HCT116 (cell line): ENCODE measurements at regions not wholly inside any gene's neighbourhood (a gene's known extent, or its start where the extent isn't known, plus 50 kb on each side); places are given as distances from the start of the nearest gene placed in this dataset.
A peak's percentile ranks its signal among the peaks of the same experiment; 100 is the strongest.

Experiments
- ATAC-seq: fragments of 200-7000 bp; cut with Tn5 transposase; 2 replicates; pipeline ENCODE4 v1.9.1; 2020; ENCODE audit warnings: mild to moderate bottlenecking, moderate library complexity
- BruUV-seq: library from RNA; stranded (reverse); fragments of 400-500 nt; replicated peaks from 2 replicates; lab custom pipeline; 2021; lab: Mats Ljungman, UMichigan
- CTCF ChIA-PET: fragments of 300-600 bp; sonication (Branson Sonifier 250); formaldehyde crosslinking; loops from one replicate; lab custom pipeline; 2021; ENCODE audit warnings: antibody characterized with exemption; lab: Charles Lee
- POLR2A ChIA-PET: fragments of 300-600, 350-600 bp; sonication (Branson Sonifier 250); formaldehyde crosslinking; loops from one replicate; lab custom pipeline; 2021; ENCODE audit warnings: antibody characterized with exemption; lab: Charles Lee
- RAD21 ChIA-PET, 2 experiments: fragments of 300-600 bp; sonication (Branson Sonifier 250); formaldehyde crosslinking; loops; one replicate each; lab custom pipeline; 2023; ENCODE audit warnings: low total read pairs in 2 of 2; ENCODE audit not compliant: uncharacterized antibody in 2 of 2, unreplicated experiment in 2 of 2, low non-redundant PET in 1 of 2; lab: Charles Lee
- DNase-seq: peaks from one replicate; pipeline ENCODE4 v3.0.0-alpha.2; 2010; ENCODE audit warnings: low read depth, low spot score
- H2AFZ ChIP-seq: fragments of 200-600 bp; shearing (Covaris generic), sonication (generic); 2 replicates; pipeline ENCODE4 v1.6.1; 2017; ENCODE audit warnings: low read depth, mixed run types, mixed read lengths, antibody characterized with exemption, low read length; ENCODE audit not compliant: poor library complexity, severe bottlenecking
- H3K27ac ChIP-seq: 2 replicates; pipeline ENCODE4 v1.5.1; 2012; ENCODE audit warnings: low read depth, low read length
- H3K27me3 ChIP-seq: fragments of 200-600 bp; sonication (generic); 2 replicates; pipeline ENCODE4 v1.6.1; 2016; ENCODE audit warnings: mixed run types, low read length, mixed read lengths; ENCODE audit not compliant: insufficient read depth
- H3K36me3 ChIP-seq, 2 experiments: fragments of 200-500 bp in 1 of 2; fragments of 200-600 bp in 1 of 2; sonication (Bioruptor generic) in 1 of 2; sonication (generic) in 1 of 2; 2 replicates each; pipeline versions ENCODE4 v1.5.1 to v1.6.1; 2014 to 2016; ENCODE audit warnings: low read length in 2 of 2, inconsistent platforms in 1 of 2, mixed read lengths in 1 of 2, mixed run types in 1 of 2; ENCODE audit not compliant: insufficient read depth in 2 of 2, control insufficient read depth in 1 of 2
- H3K4me1 ChIP-seq, 2 experiments: fragments of 200-600 bp in 1 of 2; sonication (generic) in 1 of 2; 2 replicates each; pipeline versions ENCODE4 v1.5.1 to v1.6.1; 2012 to 2017; ENCODE audit warnings: low read length in 2 of 2, inconsistent platforms in 1 of 2, mild to moderate bottlenecking in 1 of 2, mixed read lengths in 1 of 2, mixed run types in 1 of 2, moderate library complexity in 1 of 2; ENCODE audit not compliant: insufficient read depth in 2 of 2, control insufficient read depth in 1 of 2
- H3K4me2 ChIP-seq: fragments of 200-600 bp; sonication (generic); 2 replicates; pipeline ENCODE4 v1.6.1; 2017; ENCODE audit warnings: mixed run types, low read length, mixed read lengths
- H3K4me3 ChIP-seq, 2 experiments: fragments of 200-600 bp in 1 of 2; sonication (generic) in 1 of 2; replicated peaks in 1 of 2; 2 replicates each; pipeline ENCODE4 v1.5.1; 2011 to 2016; ENCODE audit warnings: low read length in 2 of 2, control low read depth in 1 of 2, low read depth in 1 of 2, mild to moderate bottlenecking in 1 of 2, mixed read lengths in 1 of 2, mixed run types in 1 of 2
- H3K79me2 ChIP-seq: fragments of 200-600 bp; sonication (generic); 2 replicates; pipeline ENCODE4 v1.6.1; 2017; ENCODE audit warnings: mild to moderate bottlenecking, mixed run types, low read length, moderate library complexity, mixed read lengths; ENCODE audit not compliant: insufficient read depth
- H3K9ac ChIP-seq: fragments of 200-600 bp; sonication (generic); 2 replicates; pipeline ENCODE4 v1.6.1; 2016; ENCODE audit warnings: low read length, mixed read lengths
- H3K9me2 ChIP-seq: fragments of 200-600 bp; sonication (generic), shearing (Covaris generic); 2 replicates; pipeline ENCODE4 v1.6.1; 2017; ENCODE audit warnings: mixed run types, mild to moderate bottlenecking, moderate library complexity; ENCODE audit not compliant: insufficient read depth
- H3K9me3 ChIP-seq, 2 experiments: fragments of 200-500 bp in 1 of 2; fragments of 200-600 bp in 1 of 2; sonication (Bioruptor generic) in 1 of 2; sonication (generic) in 1 of 2; 2 replicates each; pipeline ENCODE4 v1.6.1; 2014 to 2017; ENCODE audit warnings: low read length in 2 of 2, mixed read lengths in 2 of 2, inconsistent platforms in 1 of 2, low read depth in 1 of 2, mild to moderate bottlenecking in 1 of 2, mixed run types in 1 of 2, moderate library complexity in 1 of 2; ENCODE audit not compliant: control insufficient read depth in 1 of 2, insufficient read depth in 1 of 2
- H4K20me1 ChIP-seq: fragments of 200-600 bp; sonication (generic), shearing (Covaris generic); 2 replicates; pipeline ENCODE4 v1.6.1; 2017; ENCODE audit warnings: mixed run types, mild to moderate bottlenecking, moderate library complexity; ENCODE audit not compliant: insufficient read depth
- ATF3 ChIP-seq: IDR thresholded peaks from 2 replicates; pipeline ENCODE4 v1.6.1; 2012
- CEBPB ChIP-seq: IDR thresholded peaks from 2 replicates; pipeline ENCODE4 v1.6.1; 2012; ENCODE audit warnings: low read depth
- CTCF ChIP-seq, 3 experiments: fragments of 200-600 bp in 1 of 3; sonication (generic) in 1 of 3; IDR thresholded peaks in 2 of 3; conservative IDR thresholded peaks in 1 of 3; 2 replicates each; pipeline ENCODE4 v1.5.1; 2012 to 2017; ENCODE audit warnings: low read depth in 2 of 3, low read length in 2 of 3, antibody characterized with exemption in 1 of 3, borderline replicate concordance in 1 of 3, control low read depth in 1 of 3, mild to moderate bottlenecking in 1 of 3, mixed read lengths in 1 of 3, mixed run types in 1 of 3, moderate library complexity in 1 of 3; ENCODE audit not compliant: insufficient read depth in 1 of 3
- EGR1 ChIP-seq: IDR thresholded peaks from 2 replicates; pipeline ENCODE4 v1.6.1; 2012; ENCODE audit warnings: low read depth
- ELF1 ChIP-seq: IDR thresholded peaks from 2 replicates; pipeline ENCODE4 v1.6.1; 2012; ENCODE audit warnings: low read depth, borderline replicate concordance
- EZH2phosphoT487 ChIP-seq: fragments of 200-600 bp; IDR thresholded peaks from 2 replicates; pipeline ENCODE4 v1.6.1; 2018; ENCODE audit warnings: antibody characterized with exemption, borderline replicate concordance
- FOSL1 ChIP-seq: IDR thresholded peaks from 2 replicates; pipeline ENCODE4 v1.6.1; 2012; ENCODE audit warnings: low read depth
- POLR2A ChIP-seq: IDR thresholded peaks from 2 replicates; pipeline ENCODE4 v1.7.0; 2011; ENCODE audit warnings: borderline replicate concordance; ENCODE audit not compliant: insufficient read depth, insufficient read length; ENCODE audit errors: extremely low read depth
- RAD21 ChIP-seq: IDR thresholded peaks from 2 replicates; pipeline ENCODE4 v1.6.1; 2012; ENCODE audit warnings: low read depth, mild to moderate bottlenecking
- SP1 ChIP-seq: IDR thresholded peaks from 2 replicates; pipeline ENCODE4 v1.6.1; 2012; ENCODE audit warnings: low read depth
- SRF ChIP-seq: IDR thresholded peaks from 2 replicates; pipeline ENCODE4 v1.6.1; 2012; ENCODE audit warnings: low read depth
- ZFX ChIP-seq: fragments of 450-650 bp; IDR thresholded peaks from 2 replicates; pipeline ENCODE4 v1.6.1; 2017
- ZNF274 ChIP-seq: fragments of 200-500 bp; sonication (Bioruptor generic); IDR thresholded peaks from 2 replicates; pipeline ENCODE4 v1.6.1; 2014; ENCODE audit warnings: mild to moderate bottlenecking, low read depth, low read length, inconsistent platforms
- intact Hi-C: fragments of 100-400 bp; cut with micrococcal nuclease; formaldehyde crosslinking; loops from 2 replicates; pipeline ENCODE4 v1.10.0; 2022

- H3K9me3 ChIP-seq, result peaks cover 0 to 7% of the 10 kb centered on the region in 2 experiments; a peak in 2 of 4 replicates
- no peak overlapping the region for H3K4me3 ChIP-seq
- ChIA-PET CTCF (no interaction called here), RAD21 (no interaction called here), POLR2A (no interaction called here)
- intact Hi-C loops, result no loop called here
- no peaks in the 10 kb centered on the region; the same call in 1 of the 2 replicates for H4K20me1 ChIP-seq
- DNase-seq (no peak), ATAC-seq (no peak)
- H3K27ac ChIP-seq, result no peak overlapping the region
- no peak overlapping the region for H3K9ac ChIP-seq
- no peaks in the 10 kb centered on the region for H3K79me2 ChIP-seq
- no peaks in the 10 kb centered on the region for H3K9me2 ChIP-seq
- BruUV-seq, result no TSS peak
- no peaks in the 10 kb centered on the region for H3K4me1 ChIP-seq
- peak in 2 of 3 experiments; percentile 14 to 28; a peak in 3 of 6 replicates for TF ChIP-seq CTCF (IDR thresholded peaks at IDR 0.05 in 2 of 3, conservative IDR thresholded peaks at IDR 0.05 in 1 of 3; ENCODE audit: borderline replicate concordance in 1 of 3, insufficient read depth in 1 of 3, low read depth in 2 of 3, low read length in 2 of 3)
- no peak for TF ChIP-seq FOSL1
- no peak for TF ChIP-seq ZNF274
- TF ChIP-seq EGR1, result no peak
- H3K36me3 ChIP-seq, result no peaks in the 10 kb centered on the region
- H3K4me2 ChIP-seq, result no peak overlapping the region
- H2AFZ ChIP-seq, result no peak overlapping the region
- H3K27me3 ChIP-seq, result no peaks in the 10 kb centered on the region
Measured at GRCh38 chr11:98260983-98261382, 759.8 kb upstream of the CNTN5 start.

GRCh38 chr11:98277251-98277912, 743.4 kb upstream of the CNTN5 start:
- Histone ChIP-seq H3K36me3 (no peaks in the 10 kb centered on the region), H3K27me3 (no peaks in the 10 kb centered on the region), H3K9me3 (peaks cover 0 to 3% of the 10 kb centered on the region in 2 experiments; a peak in 1 of 4 replicates), H3K9ac (no peak overlapping the region), H3K27ac (no peak overlapping the region), H3K4me1 (no peaks in the 10 kb centered on the region), H3K4me2 (no peak overlapping the region), H3K79me2 (no peaks in the 10 kb centered on the region), H2AFZ (no peak overlapping the region), H4K20me1 (no peaks in the 10 kb centered on the region)
- ChIA-PET POLR2A (no interaction called here), CTCF (no interaction called here), RAD21 (no interaction called here)
- ATAC-seq, result no peak
- no TSS peak for BruUV-seq
- TF ChIP-seq ZFX, result no peak
- no peak for TF ChIP-seq RAD21
- no peak for TF ChIP-seq SRF
- no peak for TF ChIP-seq ZNF274
- no peak for TF ChIP-seq POLR2A
- no peak for TF ChIP-seq SP1
- no peak for TF ChIP-seq CTCF (IDR thresholded peaks at IDR 0.05 in 2 of 3, conservative IDR thresholded peaks at IDR 0.05 in 1 of 3; ENCODE audit: borderline replicate concordance in 1 of 3, insufficient read depth in 1 of 3, low read depth in 2 of 3, low read length in 2 of 3)
- no peak for TF ChIP-seq ATF3
- TF ChIP-seq EZH2phosphoT487, result no peak
- TF ChIP-seq FOSL1, result no peak
- TF ChIP-seq ELF1, result no peak
- no peak for TF ChIP-seq CEBPB
- no peak for TF ChIP-seq EGR1
- TF ChIP-seq, all 23 proteins: peak for 0
- no peaks in the 10 kb centered on the region for H3K9me2 ChIP-seq
- H3K4me3 ChIP-seq, result no peak overlapping the region
- intact Hi-C loops, result no loop called here
- no peak for DNase-seq
